ENCODE measurements at regions not wholly inside any gene's neighbourhood (a gene's known extent, or its start where the extent isn't known, plus 50 kb on each side); places are given as distances from the start of the nearest gene placed in this dataset.
"Not testable (repeated sequence)": the region's sequence is repeated elsewhere in the genome, so short reads cannot be mapped to it uniquely, and the experiment has no call there.

GRCh38 chr11:135004495-135004894 lies 592.5 kb upstream of the B3GAT1 start:
- no peaks in the 10 kb centered on the region for H4K20me1 ChIP-seq (ENCODE audit: control insufficient read depth, extremely low read depth, insufficient read depth, low read length)
- no peak overlapping the region for H3K27ac ChIP-seq (ENCODE audit: insufficient read depth, low read length)
- no peaks in the 10 kb centered on the region for H3K27me3 ChIP-seq (ENCODE audit: control insufficient read depth, insufficient read depth, low read length)
- no peaks in the 10 kb centered on the region for H3K79me2 ChIP-seq (ENCODE audit: control insufficient read depth, insufficient read depth, low read length)
- H3K36me3 ChIP-seq (ENCODE audit: control insufficient read depth, insufficient read depth, low read length) = no peaks in the 10 kb centered on the region
- DNase-seq (ENCODE audit: low read depth in 2 of 2) = no peak
- H3K4me3 ChIP-seq (replicated peaks in 1 of 4; ENCODE audit: control extremely low read depth in 1 of 4, insufficient read depth in 1 of 4, low read depth in 3 of 4, low read length in 4 of 4) = no peak overlapping the region
- no peak overlapping the region for H3K4me2 ChIP-seq (ENCODE audit: extremely low read depth, insufficient read depth, low read length)
- no peak overlapping the region for H3K9ac ChIP-seq (ENCODE audit: insufficient read depth, low read length)
- no peaks in the 10 kb centered on the region for H3K9me3 ChIP-seq (ENCODE audit: control insufficient read depth, insufficient read depth, low read depth, low read length)
- TF ChIP-seq CTCF (conservative IDR thresholded peaks at IDR 0.05 in 1 of 2, IDR thresholded peaks at IDR 0.05 in 1 of 2; ENCODE audit: low read depth in 1 of 2, low read length in 2 of 2) (no peak), EZH2 (IDR thresholded peaks at IDR 0.05; ENCODE audit: low read length, missing control alignments) (no peak)
- no peaks in the 10 kb centered on the region for H3K4me1 ChIP-seq (ENCODE audit: control insufficient read depth, extremely low read depth, insufficient read depth, low read length)
- no peak overlapping the region for H2AFZ ChIP-seq (ENCODE audit: low read length)

DNA sequence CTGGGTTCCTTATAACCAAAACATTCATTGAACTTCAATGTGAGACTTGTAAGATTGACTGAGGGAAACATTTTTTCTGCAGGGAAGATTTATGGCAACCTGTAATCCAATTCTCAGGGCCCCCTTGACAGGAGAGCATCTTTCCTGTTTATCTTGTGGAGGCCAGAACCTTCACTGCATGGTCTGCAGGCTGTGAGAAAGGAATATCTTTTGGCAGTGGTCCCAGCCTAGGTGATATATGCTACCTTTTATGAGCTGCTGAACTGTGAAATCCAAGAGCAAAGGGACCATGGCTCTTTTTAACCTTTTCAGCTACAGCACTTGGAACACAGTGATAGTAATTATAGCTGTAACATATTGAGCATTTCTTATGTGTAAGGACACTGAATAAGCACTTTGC lies 590.2 kb upstream of the B3GAT1 start:
- no peaks in the 10 kb centered on the region for H3K27me3 ChIP-seq (ENCODE audit: control insufficient read depth, insufficient read depth, low read length)
- no peaks in the 10 kb centered on the region for H3K4me1 ChIP-seq (ENCODE audit: control insufficient read depth, extremely low read depth, insufficient read depth, low read length)
- TF ChIP-seq CTCF (conservative IDR thresholded peaks at IDR 0.05 in 1 of 2, IDR thresholded peaks at IDR 0.05 in 1 of 2; ENCODE audit: low read depth in 1 of 2, low read length in 2 of 2) (no peak), EZH2 (IDR thresholded peaks at IDR 0.05; ENCODE audit: low read length, missing control alignments) (no peak)
- no peaks in the 10 kb centered on the region for H3K9me3 ChIP-seq (ENCODE audit: control insufficient read depth, insufficient read depth, low read depth, low read length)
- no peaks in the 10 kb centered on the region for H3K79me2 ChIP-seq (ENCODE audit: control insufficient read depth, insufficient read depth, low read length)
- H3K36me3 ChIP-seq (ENCODE audit: control insufficient read depth, insufficient read depth, low read length) = no peaks in the 10 kb centered on the region
- no peak overlapping the region for H3K4me3 ChIP-seq (replicated peaks in 1 of 4; ENCODE audit: control extremely low read depth in 1 of 4, insufficient read depth in 1 of 4, low read depth in 3 of 4, low read length in 4 of 4)
- no peaks in the 10 kb centered on the region for H4K20me1 ChIP-seq (ENCODE audit: control insufficient read depth, extremely low read depth, insufficient read depth, low read length)
- H3K27ac ChIP-seq (ENCODE audit: insufficient read depth, low read length) = no peak overlapping the region
- no peak for DNase-seq (ENCODE audit: low read depth in 2 of 2)
- H3K9ac ChIP-seq (ENCODE audit: insufficient read depth, low read length) = no peak overlapping the region
- no peak overlapping the region for H2AFZ ChIP-seq (ENCODE audit: low read length)
- no peak overlapping the region for H3K4me2 ChIP-seq (ENCODE audit: extremely low read depth, insufficient read depth, low read length)

DNA sequence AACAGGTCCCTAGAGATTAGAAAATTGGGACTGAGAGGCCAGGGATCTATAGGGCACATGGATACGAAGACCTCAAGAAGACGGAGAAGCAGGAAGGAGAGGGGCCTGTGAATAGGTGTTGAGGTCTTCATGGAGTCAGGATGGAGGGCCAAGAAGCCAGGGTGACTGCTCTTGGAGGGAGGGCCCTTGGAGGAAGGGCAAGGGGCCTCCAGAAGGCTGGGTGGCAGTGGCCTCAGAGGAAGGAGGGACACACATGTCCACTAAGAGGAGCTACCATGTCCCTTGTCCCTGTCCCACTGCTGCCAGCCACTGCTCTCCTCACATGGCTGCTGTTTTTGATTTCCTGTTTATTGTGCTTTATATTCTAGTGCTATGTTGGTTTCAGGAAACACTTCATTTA lies 589.5 kb upstream of the B3GAT1 start:
- H3K4me3 ChIP-seq (replicated peaks in 1 of 4; ENCODE audit: control extremely low read depth in 1 of 4, insufficient read depth in 1 of 4, low read depth in 3 of 4, low read length in 4 of 4) = no peak overlapping the region
- DNase-seq (ENCODE audit: low read depth in 2 of 2) = no peak
- no peaks in the 10 kb centered on the region for H3K4me1 ChIP-seq (ENCODE audit: control insufficient read depth, extremely low read depth, insufficient read depth, low read length)
- H3K9ac ChIP-seq (ENCODE audit: insufficient read depth, low read length) = no peak overlapping the region
- no peaks in the 10 kb centered on the region for H3K9me3 ChIP-seq (ENCODE audit: control insufficient read depth, insufficient read depth, low read depth, low read length)
- H3K36me3 ChIP-seq (ENCODE audit: control insufficient read depth, insufficient read depth, low read length) = no peaks in the 10 kb centered on the region
- no peaks in the 10 kb centered on the region for H4K20me1 ChIP-seq (ENCODE audit: control insufficient read depth, extremely low read depth, insufficient read depth, low read length)
- H3K27me3 ChIP-seq (ENCODE audit: control insufficient read depth, insufficient read depth, low read length) = no peaks in the 10 kb centered on the region
- H3K79me2 ChIP-seq (ENCODE audit: control insufficient read depth, insufficient read depth, low read length) = no peaks in the 10 kb centered on the region
- no peak overlapping the region for H2AFZ ChIP-seq (ENCODE audit: low read length)
- no peak overlapping the region for H3K27ac ChIP-seq (ENCODE audit: insufficient read depth, low read length)
- no peak overlapping the region for H3K4me2 ChIP-seq (ENCODE audit: extremely low read depth, insufficient read depth, low read length)
- TF ChIP-seq CTCF (conservative IDR thresholded peaks at IDR 0.05 in 1 of 2, IDR thresholded peaks at IDR 0.05 in 1 of 2; ENCODE audit: low read depth in 1 of 2, low read length in 2 of 2) = no peak
- no peak for TF ChIP-seq EZH2 (IDR thresholded peaks at IDR 0.05; ENCODE audit: low read length, missing control alignments)

- H3K27ac ChIP-seq (ENCODE audit: insufficient read depth, low read length); H3K9ac ChIP-seq (ENCODE audit: insufficient read depth, low read length); H3K4me3 ChIP-seq (replicated peaks in 1 of 4; ENCODE audit: control extremely low read depth in 1 of 4, insufficient read depth in 1 of 4, low read depth in 3 of 4, low read length in 4 of 4); H3K4me1 ChIP-seq (ENCODE audit: control insufficient read depth, extremely low read depth, insufficient read depth, low read length); H4K20me1 ChIP-seq (ENCODE audit: control insufficient read depth, extremely low read depth, insufficient read depth, low read length); H3K9me3 ChIP-seq (ENCODE audit: control insufficient read depth, insufficient read depth, low read depth, low read length); H3K79me2 ChIP-seq (ENCODE audit: control insufficient read depth, insufficient read depth, low read length); H3K27me3 ChIP-seq (ENCODE audit: control insufficient read depth, insufficient read depth, low read length); H3K4me2 ChIP-seq (ENCODE audit: extremely low read depth, insufficient read depth, low read length); H2AFZ ChIP-seq (ENCODE audit: low read length); DNase-seq (ENCODE audit: low read depth in 2 of 2); H3K36me3 ChIP-seq (ENCODE audit: control insufficient read depth, insufficient read depth, low read length): not testable (repeated sequence)
Observed at GRCh38 chr11:135001065-135001464, 589.0 kb upstream of the B3GAT1 start.
